ENCODE measurements at regions not wholly inside any gene's neighbourhood (a gene's known extent, or its start where the extent isn't known, plus 50 kb on each side); places are given as distances from the start of the nearest gene placed in this dataset.
"Not testable (repeated sequence)": the region's sequence is repeated elsewhere in the genome, so short reads cannot be mapped to it uniquely, and the experiment has no call there.

GRCh38 chr5:154541553-154541952 is 63.5 kb upstream of the HAND1 start:
- Histone ChIP-seq H3K27me3 (no peaks in the 10 kb centered on the region), H3K9me3 (no peaks in the 10 kb centered on the region)

GRCh38 chr5:154540600-154540999 is 62.6 kb upstream of the HAND1 start:
- no peak for TF ChIP-seq CTCF (IDR thresholded peaks at IDR 0.05)
- no peaks in the 10 kb centered on the region for H3K9me3 ChIP-seq
- H3K27ac ChIP-seq = no peak overlapping the region
- H3K36me3 ChIP-seq = no peaks in the 10 kb centered on the region
- H3K27me3 ChIP-seq = no peaks in the 10 kb centered on the region
- no peak overlapping the region for H3K4me3 ChIP-seq (ENCODE audit: low read depth in 1 of 2, low read length in 1 of 2)
- peaks cover 0 to 9% of the 10 kb centered on the region in 2 experiments for H3K4me1 ChIP-seq (ENCODE audit: control insufficient read depth in 1 of 2, insufficient read depth in 1 of 2, low read depth in 1 of 2, low read length in 1 of 2)

More at GRCh38 chr5:154541553-154541952, 63.5 kb upstream of the HAND1 start:
- Histone ChIP-seq H3K4me3 (ENCODE audit: low read depth in 1 of 2, low read length in 1 of 2) (no peak overlapping the region), H3K27ac (no peak overlapping the region), H3K36me3 (no peaks in the 10 kb centered on the region), H3K4me1 (ENCODE audit: control insufficient read depth in 1 of 2, insufficient read depth in 1 of 2, low read depth in 1 of 2, low read length in 1 of 2) (peaks cover 0 to 9% of the 10 kb centered on the region in 2 experiments)
- no peak for TF ChIP-seq CTCF (IDR thresholded peaks at IDR 0.05)

GRCh38 chr5:154538492-154538891 is 60.5 kb upstream of the HAND1 start:
- H3K27ac ChIP-seq = no peak overlapping the region
- H3K36me3 ChIP-seq = no peaks in the 10 kb centered on the region
- no peak overlapping the region for H3K4me3 ChIP-seq (ENCODE audit: low read depth in 1 of 2, low read length in 1 of 2)
- peaks cover 6% of the 10 kb centered on the region for H3K27me3 ChIP-seq
- TF ChIP-seq CTCF (IDR thresholded peaks at IDR 0.05) = no peak
- no peaks in the 10 kb centered on the region for H3K4me1 ChIP-seq (ENCODE audit: control insufficient read depth in 1 of 2, insufficient read depth in 1 of 2, low read depth in 1 of 2, low read length in 1 of 2)
- H3K9me3 ChIP-seq = no peaks in the 10 kb centered on the region

DNA sequence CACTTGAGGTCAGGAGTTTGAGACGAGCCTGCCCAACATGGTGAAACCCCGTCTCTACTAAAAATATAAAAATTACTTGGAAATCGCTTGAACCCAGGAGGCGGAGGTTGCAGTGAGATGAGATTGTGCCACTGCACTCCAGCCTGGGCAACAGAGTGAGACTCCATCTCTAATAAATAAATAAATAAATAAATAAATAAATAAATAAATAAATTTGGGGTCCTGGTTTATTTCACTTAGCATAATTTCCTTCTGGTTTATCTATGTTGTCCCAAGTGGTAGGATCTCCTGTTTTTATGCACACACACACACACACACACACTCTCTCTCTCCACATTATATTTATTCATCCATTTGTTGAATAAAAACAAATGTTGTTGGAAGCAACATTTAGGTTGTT is 58.4 kb upstream of the HAND1 start:
- H3K9me3 ChIP-seq = not testable (repeated sequence)

DNA sequence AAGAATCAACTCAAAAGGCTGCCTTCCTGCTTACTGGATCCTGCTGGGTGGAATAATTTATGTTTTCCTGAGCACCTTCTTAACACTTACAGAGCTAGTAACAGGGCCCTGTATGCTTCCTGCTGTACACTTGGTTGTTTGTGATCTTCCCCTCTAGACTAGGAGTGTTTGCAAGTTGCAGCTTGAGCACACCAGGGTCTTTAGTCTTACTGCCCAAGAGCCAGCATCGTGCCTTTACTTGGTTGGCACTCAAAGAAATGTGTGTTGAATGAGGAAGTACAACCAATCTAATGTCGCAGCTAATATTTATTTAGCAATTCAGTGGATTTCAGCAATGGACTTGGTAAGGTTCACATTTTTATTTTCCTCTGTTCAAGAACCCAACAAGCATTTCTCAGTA is 57.5 kb upstream of the HAND1 start:
- Histone ChIP-seq H3K9me3 (no peaks in the 10 kb centered on the region), H3K4me3 (ENCODE audit: low read depth in 1 of 2, low read length in 1 of 2) (no peak overlapping the region), H3K36me3 (no peaks in the 10 kb centered on the region), H3K4me1 (ENCODE audit: control insufficient read depth in 1 of 2, insufficient read depth in 1 of 2, low read depth in 1 of 2, low read length in 1 of 2) (no peaks in the 10 kb centered on the region), H3K27ac (no peak overlapping the region), H3K27me3 (peaks cover 6% of the 10 kb centered on the region)
- no peak for TF ChIP-seq CTCF (IDR thresholded peaks at IDR 0.05)

More for the DNA sequence above, 58.4 kb upstream of the HAND1 start:
- H3K4me1 ChIP-seq (ENCODE audit: control insufficient read depth in 1 of 2, insufficient read depth in 1 of 2, low read depth in 1 of 2, low read length in 1 of 2); H3K27me3 ChIP-seq; H3K4me3 ChIP-seq (ENCODE audit: low read depth in 1 of 2, low read length in 1 of 2); H3K36me3 ChIP-seq; H3K27ac ChIP-seq: not testable (repeated sequence)

DNA sequence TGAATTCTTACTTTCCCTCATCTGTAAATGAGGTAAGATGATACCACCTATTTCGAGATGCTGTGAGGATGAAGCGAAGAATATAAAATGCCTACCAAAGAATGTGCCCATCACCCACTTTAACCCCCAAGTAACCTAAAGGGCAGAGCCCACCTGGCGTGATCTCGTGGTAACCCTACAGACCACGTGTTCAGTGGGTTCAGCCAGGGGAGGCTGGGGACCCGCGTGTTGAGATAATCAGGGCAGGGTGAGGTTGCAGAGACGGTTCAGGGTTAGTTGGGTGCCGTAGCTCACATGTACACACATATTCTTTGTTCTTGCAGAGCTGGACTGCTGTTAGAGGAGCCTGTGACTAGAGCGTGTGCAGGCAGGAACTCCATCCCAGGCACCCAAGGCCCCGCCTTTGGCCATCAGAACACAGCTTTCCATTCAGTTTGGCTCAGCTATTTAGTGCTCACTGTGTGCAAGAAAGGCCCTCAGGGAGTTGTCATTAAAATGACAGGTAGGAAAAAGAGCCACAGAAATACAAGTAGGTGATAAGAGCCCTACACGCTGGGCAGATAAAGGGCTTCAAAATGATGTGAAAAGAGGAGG is 56.5 kb upstream of the HAND1 start:
- no peak overlapping the region for H3K27ac ChIP-seq
- no peaks in the 10 kb centered on the region for H3K9me3 ChIP-seq
- no peak for TF ChIP-seq CTCF (IDR thresholded peaks at IDR 0.05)
- H3K4me1 ChIP-seq (ENCODE audit: control insufficient read depth in 1 of 2, insufficient read depth in 1 of 2, low read depth in 1 of 2, low read length in 1 of 2) = no peaks in the 10 kb centered on the region
- peaks cover 6% of the 10 kb centered on the region for H3K27me3 ChIP-seq
- H3K4me3 ChIP-seq (ENCODE audit: low read depth in 1 of 2, low read length in 1 of 2) = no peak overlapping the region
- H3K36me3 ChIP-seq = no peaks in the 10 kb centered on the region
